ENCODE measurements at regions not wholly inside any gene's neighbourhood (a gene's known extent, or its start where the extent isn't known, plus 50 kb on each side); places are given as distances from the start of the nearest gene placed in this dataset.

GRCh38 chr6:164097551-164098398, 683.3 kb downstream of the QKI start:
- Histone ChIP-seq H3K9me3 (replicated peaks) (no peaks in the 10 kb centered on the region), H3K4me3 (no peak overlapping the region), H3K4me1 (peaks cover 49% of the 10 kb centered on the region), H3K27ac (replicated peaks) (peak overlapping the region; percentile 94), H3K36me3 (no peaks in the 10 kb centered on the region), H3K27me3 (ENCODE audit: low read depth) (no peaks in the 10 kb centered on the region)
- DNase-seq: no peak
- intact Hi-C loops (cut with micrococcal nuclease): no loop called here
- peak; percentile 59 for TF ChIP-seq CTCF (IDR thresholded peaks at IDR 0.05; ENCODE audit: borderline replicate concordance)

- no peaks in the 10 kb centered on the region for H3K27me3 ChIP-seq (ENCODE audit: low read depth)
- no peaks in the 10 kb centered on the region for H3K9me3 ChIP-seq (replicated peaks)
- DNase-seq: no peak
- no peak overlapping the region for H3K4me3 ChIP-seq
- peaks cover 42% of the 10 kb centered on the region for H3K4me1 ChIP-seq
- peak overlapping the region; percentile 94 for H3K27ac ChIP-seq (replicated peaks)
- TF ChIP-seq CTCF (IDR thresholded peaks at IDR 0.05; ENCODE audit: borderline replicate concordance): no peak
- no peaks in the 10 kb centered on the region for H3K36me3 ChIP-seq
- intact Hi-C loops (cut with micrococcal nuclease): no loop called here
These were observed 682.5 kb downstream of the QKI start for GRCh38 chr6:164097056-164097455.

GRCh38 chr6:164095056-164095455, 680.5 kb downstream of the QKI start:
- TF ChIP-seq CTCF (IDR thresholded peaks at IDR 0.05; ENCODE audit: borderline replicate concordance): no peak
- Histone ChIP-seq H3K27ac (replicated peaks) (no peak overlapping the region), H3K4me1 (peaks cover 33% of the 10 kb centered on the region), H3K36me3 (no peaks in the 10 kb centered on the region), H3K9me3 (replicated peaks) (no peaks in the 10 kb centered on the region), H3K27me3 (ENCODE audit: low read depth) (no peaks in the 10 kb centered on the region), H3K4me3 (no peak overlapping the region)
- DNase-seq: no peak
- intact Hi-C loops (cut with micrococcal nuclease): no loop called here

GRCh38 chr6:164087870-164088269, 673.4 kb downstream of the QKI start:
- no peak for TF ChIP-seq CTCF (IDR thresholded peaks at IDR 0.05; ENCODE audit: borderline replicate concordance)
- intact Hi-C loops (cut with micrococcal nuclease): no loop called here
- no peaks in the 10 kb centered on the region for H3K27me3 ChIP-seq (ENCODE audit: low read depth)
- no peak overlapping the region for H3K27ac ChIP-seq (replicated peaks)
- peaks cover 27% of the 10 kb centered on the region for H3K4me1 ChIP-seq
- H3K4me3 ChIP-seq: no peak overlapping the region
- H3K36me3 ChIP-seq: no peaks in the 10 kb centered on the region
- DNase-seq: no peak
- no peaks in the 10 kb centered on the region for H3K9me3 ChIP-seq (replicated peaks)

- TF ChIP-seq CTCF (IDR thresholded peaks at IDR 0.05; ENCODE audit: borderline replicate concordance): no peak
- Histone ChIP-seq H3K4me1 (peaks cover 27% of the 10 kb centered on the region), H3K9me3 (replicated peaks) (no peaks in the 10 kb centered on the region), H3K27me3 (ENCODE audit: low read depth) (no peaks in the 10 kb centered on the region), H3K4me3 (no peak overlapping the region), H3K36me3 (no peaks in the 10 kb centered on the region), H3K27ac (replicated peaks) (peak overlapping the region; percentile 91)
- intact Hi-C loops (cut with micrococcal nuclease): no loop called here
- no peak for DNase-seq
These were observed 672.7 kb downstream of the QKI start for GRCh38 chr6:164087211-164087610.

Measured in left ventricle myocardium inferior (tissue), 1 donor.